ENCODE measurements at regions not wholly inside any gene's neighbourhood (a gene's known extent, or its start where the extent isn't known, plus 50 kb on each side); places are given as distances from the start of the nearest gene placed in this dataset.

- no peak overlapping the region for H3K18ac ChIP-seq (ENCODE audit: low read depth, low read length)
- no peak overlapping the region for H2BK5ac ChIP-seq (ENCODE audit: low read depth, low read length, poor library complexity, severe bottlenecking)
- ChIA-PET POLR2A (ENCODE audit: unreplicated experiment) (no interaction called here), CTCF (no interaction called here)
- no peak overlapping the region for H2AK5ac ChIP-seq (ENCODE audit: low read depth, low read length)
- in situ Hi-C loops (cut with MboI; ENCODE audit: low sequenced_read_pairs) (no loop called here), dilution Hi-C loops (cut with HindIII; ENCODE audit: low sequenced_read_pairs, unreplicated experiment) (no loop called here), intact Hi-C loops (cut with micrococcal nuclease) (no loop called here)
- H4K8ac ChIP-seq (ENCODE audit: low read depth in 2 of 2, low read length in 2 of 2), result no peak overlapping the region
- peaks cover 3% of the 10 kb centered on the region for H3K4me1 ChIP-seq (ENCODE audit: control insufficient read depth, insufficient read depth, low read length)
- WGBS, 2 experiments (ENCODE audit: extremely low coverage in 2 of 2, insufficient read length in 1 of 2), result no CpG with 5 or more reads among the region's 1 CpG
- no peak overlapping the region for H3K9ac ChIP-seq (ENCODE audit: low read depth, low read length)
- H2BK120ac ChIP-seq (ENCODE audit: low read depth, low read length), result no peak overlapping the region
- H3K9me3 ChIP-seq (ENCODE audit: control insufficient read depth, insufficient read depth, low read length), result no peaks in the 10 kb centered on the region
- no peaks in the 10 kb centered on the region for H4K20me1 ChIP-seq (ENCODE audit: insufficient read depth, low read length)
- 0 out of 2 replicates have a peak overlapping the region, but pooled peaks have one; percentile 28 for H3K23ac ChIP-seq (ENCODE audit: low read depth, low read length)
- no peaks in the 10 kb centered on the region for H3K36me3 ChIP-seq (ENCODE audit: control insufficient read depth, insufficient read depth, low read length)
- H3K4me2 ChIP-seq (ENCODE audit: low read depth, low read length), result no peak overlapping the region
- no peak overlapping the region for H2AFZ ChIP-seq (replicated peaks; ENCODE audit: low read length, poor library complexity)
- TF ChIP-seq MXI1 (IDR thresholded peaks at IDR 0.05; ENCODE audit: borderline replicate concordance, low read depth, low read length) (no peak), BHLHE40 (IDR thresholded peaks at IDR 0.05; ENCODE audit: low read depth, low read length) (no peak)
- no peak overlapping the region for H3K4ac ChIP-seq (ENCODE audit: low read depth, low read length)
- no peaks in the 10 kb centered on the region for H3K9me1 ChIP-seq (ENCODE audit: insufficient read depth, low read length)
- BruUV-seq (replicated peaks), result no TSS peak
- no peak overlapping the region for H2BK20ac ChIP-seq (ENCODE audit: low read depth, low read length)
- no peaks in the 10 kb centered on the region for H3K27me3 ChIP-seq (ENCODE audit: control insufficient read depth, insufficient read depth, low read length)
- no peak overlapping the region for H2AK9ac ChIP-seq (replicated peaks; ENCODE audit: low read depth, low read length, poor library complexity)
- ATAC-seq (ENCODE audit: low read depth), result no peak
- H3K14ac ChIP-seq (replicated peaks; ENCODE audit: low read depth, low read length), result no peak overlapping the region
- H3K56ac ChIP-seq (ENCODE audit: extremely low read depth, insufficient read depth, low read length), result no peak overlapping the region
- no peak overlapping the region for H3K4me3 ChIP-seq (ENCODE audit: insufficient read depth, low read depth, low read length)
- no peaks in the 10 kb centered on the region for H3K79me1 ChIP-seq (ENCODE audit: low read depth in 1 of 2, low read length in 2 of 2)
- no peak overlapping the region for H3K27ac ChIP-seq (ENCODE audit: insufficient read depth, low read length)
- H2BK15ac ChIP-seq (ENCODE audit: low read depth, low read length), result peak overlapping the region; percentile 17; the same call in 1 of the 3 replicates
- H4K91ac ChIP-seq (ENCODE audit: insufficient read depth, low read depth, low read length), result no peak overlapping the region
- DNase-seq, result no peak
- no peak overlapping the region for H4K5ac ChIP-seq (ENCODE audit: low read depth, low read length)
Observed at GRCh38 chr5:97842687-97843086, 659.6 kb upstream of the RIOK2 start.
